Brain microvascular endothelial cell (primary cell): ENCODE measurements at regions not wholly inside any gene's neighbourhood (a gene's known extent, or its start where the extent isn't known, plus 50 kb on each side); places are given as distances from the start of the nearest gene placed in this dataset.

Source experiments
- DNase-seq: peaks from one replicate; pipeline ENCODE4 v3.0.0-alpha.2; 2020
- H3K27ac ChIP-seq: fragments of 250-450 bp; sonication (Bioruptor Pico); 2 replicates; pipeline ENCODE4 v1.5.1; 2020; ENCODE audit warnings: mild to moderate bottlenecking, moderate library complexity
- H3K27me3 ChIP-seq: fragments of 250-450 bp; sonication (Bioruptor Pico); replicated peaks from 2 replicates; pipeline ENCODE4 v1.5.1; 2020; ENCODE audit warnings: mild to moderate bottlenecking
- H3K36me3 ChIP-seq: fragments of 250-450 bp; sonication (Bioruptor Pico); replicated peaks from 2 replicates; pipeline ENCODE4 v1.5.1; 2020; ENCODE audit warnings: mild to moderate bottlenecking
- H3K4me3 ChIP-seq: 2 replicates; pipeline ENCODE4 v1.5.1; 2011; ENCODE audit warnings: low read depth, mild to moderate bottlenecking, control low read depth, low read length, moderate library complexity
- in situ Hi-C: cut with HindIII; loops from 2 replicates; pipeline ENCODE4 v1.10.0; 2017; ENCODE audit warnings: low sequenced_read_pairs, low pct_ligation_motif_present
- TF ChIP-seq, protein P1 (sequence below): IDR thresholded peaks from 2 replicates; pipeline ENCODE4 v1.5.1; 2011; ENCODE audit warnings: low read depth, mild to moderate bottlenecking, moderate library complexity, low read length, control low read depth, inconsistent platforms; ENCODE audit errors: missing control alignments

DNA sequence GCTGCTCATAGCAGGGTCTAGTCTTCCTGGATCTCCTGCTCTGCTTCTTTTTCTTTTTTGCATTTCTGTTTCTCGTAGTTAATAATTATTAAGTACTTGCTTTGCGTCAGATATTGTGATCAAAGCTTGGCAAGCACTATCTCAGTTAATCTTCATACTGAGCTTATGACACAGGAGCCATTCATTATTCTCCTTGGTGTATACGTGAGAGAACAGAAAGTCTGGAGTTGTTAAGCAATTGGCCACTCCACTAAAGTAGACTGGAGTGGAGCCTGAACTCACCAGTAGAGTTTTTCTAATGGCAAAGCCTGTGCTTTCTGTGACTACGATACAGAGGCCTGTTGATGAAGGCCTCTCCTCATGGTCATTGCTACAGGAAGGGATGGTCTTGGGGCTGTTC, 285.9 kb downstream of the RFC3 start:
- no peak for DNase-seq
- Histone ChIP-seq H3K27me3 (no peaks in the 10 kb centered on the region), H3K4me3 (no peak overlapping the region), H3K27ac (no peak overlapping the region), H3K36me3 (no peaks in the 10 kb centered on the region)
- in situ Hi-C loops = no loop called here
- TF ChIP-seq, protein P1, sequence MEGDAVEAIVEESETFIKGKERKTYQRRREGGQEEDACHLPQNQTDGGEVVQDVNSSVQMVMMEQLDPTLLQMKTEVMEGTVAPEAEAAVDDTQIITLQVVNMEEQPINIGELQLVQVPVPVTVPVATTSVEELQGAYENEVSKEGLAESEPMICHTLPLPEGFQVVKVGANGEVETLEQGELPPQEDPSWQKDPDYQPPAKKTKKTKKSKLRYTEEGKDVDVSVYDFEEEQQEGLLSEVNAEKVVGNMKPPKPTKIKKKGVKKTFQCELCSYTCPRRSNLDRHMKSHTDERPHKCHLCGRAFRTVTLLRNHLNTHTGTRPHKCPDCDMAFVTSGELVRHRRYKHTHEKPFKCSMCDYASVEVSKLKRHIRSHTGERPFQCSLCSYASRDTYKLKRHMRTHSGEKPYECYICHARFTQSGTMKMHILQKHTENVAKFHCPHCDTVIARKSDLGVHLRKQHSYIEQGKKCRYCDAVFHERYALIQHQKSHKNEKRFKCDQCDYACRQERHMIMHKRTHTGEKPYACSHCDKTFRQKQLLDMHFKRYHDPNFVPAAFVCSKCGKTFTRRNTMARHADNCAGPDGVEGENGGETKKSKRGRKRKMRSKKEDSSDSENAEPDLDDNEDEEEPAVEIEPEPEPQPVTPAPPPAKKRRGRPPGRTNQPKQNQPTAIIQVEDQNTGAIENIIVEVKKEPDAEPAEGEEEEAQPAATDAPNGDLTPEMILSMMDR = no peak

DNA sequence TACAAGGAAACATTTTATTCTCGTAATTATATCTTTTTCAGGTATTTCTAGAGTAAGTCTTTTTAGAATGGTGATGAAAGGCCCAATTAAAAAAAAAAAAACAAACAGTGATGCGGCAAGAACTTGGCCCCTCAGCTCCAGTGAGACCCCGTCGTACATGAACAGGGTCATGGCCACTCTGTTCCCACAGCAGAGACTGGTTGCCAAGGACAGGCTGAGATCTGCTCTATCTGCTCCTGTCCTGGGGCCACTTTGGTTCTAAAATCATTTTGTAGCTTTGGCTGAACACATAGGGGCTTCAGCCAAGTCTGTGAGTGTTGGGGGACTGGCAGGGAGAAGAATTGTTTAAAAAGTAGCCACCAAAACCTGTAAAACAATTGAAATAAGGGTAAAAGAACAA, 286.9 kb downstream of the RFC3 start:
- in situ Hi-C loops = no loop called here
- H3K27ac ChIP-seq = no peak overlapping the region
- DNase-seq = no peak
- TF ChIP-seq, protein P1 = no peak
- H3K27me3 ChIP-seq = no peaks in the 10 kb centered on the region
- no peak overlapping the region for H3K4me3 ChIP-seq
- no peaks in the 10 kb centered on the region for H3K36me3 ChIP-seq

DNA sequence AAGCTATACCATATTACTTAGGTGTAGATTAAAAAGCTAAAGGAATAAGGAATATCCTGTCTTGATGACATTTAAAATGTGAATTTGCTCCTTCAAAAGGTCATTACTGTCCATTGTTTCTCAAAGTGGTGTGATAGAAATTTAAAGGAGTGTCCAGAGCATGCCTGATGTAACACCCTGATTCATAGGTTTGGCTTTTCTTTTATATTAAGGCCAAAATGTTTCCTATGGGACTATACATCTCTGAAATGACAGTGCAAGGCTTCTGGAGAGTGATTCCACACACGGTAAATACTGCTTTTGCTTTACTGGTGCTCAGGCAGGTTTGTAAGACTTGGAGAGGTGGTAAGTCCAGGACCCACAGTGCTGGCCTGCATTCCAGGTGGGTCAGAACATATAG, 289.9 kb downstream of the RFC3 start:
- TF ChIP-seq, protein P1 = no peak
- no peak overlapping the region for H3K4me3 ChIP-seq
- no peaks in the 10 kb centered on the region for H3K27me3 ChIP-seq
- in situ Hi-C loops = no loop called here
- DNase-seq = no peak
- no peak overlapping the region for H3K27ac ChIP-seq
- no peaks in the 10 kb centered on the region for H3K36me3 ChIP-seq

DNA sequence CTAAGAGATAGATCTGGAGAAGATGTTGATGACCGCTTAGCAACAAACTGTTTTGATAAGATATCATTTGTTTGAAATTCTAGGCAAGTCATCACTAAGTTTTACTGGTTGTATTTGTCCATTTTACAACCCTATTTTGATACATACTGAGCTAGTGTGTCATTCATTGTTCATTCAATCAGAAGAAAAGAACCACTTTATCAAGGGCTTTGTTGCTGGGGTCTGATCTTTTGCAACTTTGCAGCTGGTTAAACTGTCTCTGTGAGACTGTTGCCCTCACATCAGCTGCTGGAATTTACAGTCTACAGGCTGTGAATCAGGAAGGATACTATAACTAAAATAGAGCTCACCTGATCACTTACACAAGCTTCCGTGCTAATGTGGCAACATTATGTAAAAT, 290.5 kb downstream of the RFC3 start:
- TF ChIP-seq, protein P1 = no peak
- H3K27me3 ChIP-seq = no peaks in the 10 kb centered on the region
- H3K36me3 ChIP-seq = no peaks in the 10 kb centered on the region
- no peak overlapping the region for H3K4me3 ChIP-seq
- no peak overlapping the region for H3K27ac ChIP-seq
- in situ Hi-C loops = no loop called here
- DNase-seq = peak; percentile 1

DNA sequence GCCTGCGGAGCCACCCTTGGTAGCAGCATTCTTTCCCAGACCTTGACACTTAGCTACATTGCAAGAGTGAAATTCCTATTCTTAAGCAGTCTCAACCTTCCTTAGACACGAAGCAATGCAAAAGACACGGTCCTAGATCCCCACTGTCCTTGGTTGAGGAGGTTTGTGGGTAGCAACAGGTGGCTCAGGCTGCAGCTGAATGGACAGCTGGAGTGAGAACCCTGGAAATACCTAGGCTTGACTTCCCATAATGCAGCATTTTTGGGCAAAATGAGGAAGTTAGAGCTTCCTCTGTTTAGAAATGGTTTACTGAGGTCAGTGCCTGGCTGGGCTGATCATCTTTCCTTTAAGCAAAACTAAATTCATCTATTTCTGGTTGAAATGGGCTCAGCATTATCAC, 296.6 kb downstream of the RFC3 start:
- no peaks in the 10 kb centered on the region for H3K36me3 ChIP-seq
- no peak overlapping the region for H3K4me3 ChIP-seq
- in situ Hi-C loops = no loop called here
- TF ChIP-seq, protein P1 = no peak
- no peaks in the 10 kb centered on the region for H3K27me3 ChIP-seq
- DNase-seq = no peak
- H3K27ac ChIP-seq = no peak overlapping the region

DNA sequence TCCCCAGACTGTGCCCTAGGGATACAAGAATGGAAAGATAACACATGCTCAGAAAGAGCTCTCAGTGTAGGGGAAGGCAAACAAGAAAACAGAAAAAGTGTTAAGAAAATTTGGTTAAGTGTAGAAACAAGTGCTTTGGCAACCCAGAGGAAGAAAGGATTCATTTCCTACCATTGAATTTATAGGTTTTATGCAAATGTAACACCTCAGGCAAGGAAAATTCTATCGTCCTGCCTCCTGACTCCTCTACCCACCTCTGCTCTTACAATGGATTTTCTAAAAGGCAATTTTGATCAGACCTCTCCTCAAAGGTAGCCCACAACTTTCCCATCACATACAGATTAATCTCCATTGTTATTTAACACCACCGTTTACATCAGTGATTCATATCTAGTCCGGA, 298.7 kb downstream of the RFC3 start:
- no peak for DNase-seq
- Histone ChIP-seq H3K27ac (no peak overlapping the region), H3K4me3 (no peak overlapping the region), H3K36me3 (no peaks in the 10 kb centered on the region), H3K27me3 (no peaks in the 10 kb centered on the region)
- TF ChIP-seq, protein P1 = no peak
- in situ Hi-C loops = no loop called here
